AG09319 (cell line): ENCODE measurements at regions not wholly inside any gene's neighbourhood (a gene's known extent, or its start where the extent isn't known, plus 50 kb on each side); places are given as distances from the start of the nearest gene placed in this dataset.
A peak's percentile ranks its signal among the peaks of the same experiment; 100 is the strongest.

ENCODE experiments used
- DNase-seq: peaks from one replicate; pipeline ENCODE4 v3.0.0-alpha.2; 2010; ENCODE audit warnings: low read depth; ENCODE audit errors: extremely low read depth
- TF ChIP-seq, protein P1 (sequence below): IDR thresholded peaks from 2 replicates; pipeline ENCODE4 v1.5.1; 2011; ENCODE audit warnings: low read depth, mild to moderate bottlenecking, inconsistent platforms, low read length, moderate library complexity

DNA sequence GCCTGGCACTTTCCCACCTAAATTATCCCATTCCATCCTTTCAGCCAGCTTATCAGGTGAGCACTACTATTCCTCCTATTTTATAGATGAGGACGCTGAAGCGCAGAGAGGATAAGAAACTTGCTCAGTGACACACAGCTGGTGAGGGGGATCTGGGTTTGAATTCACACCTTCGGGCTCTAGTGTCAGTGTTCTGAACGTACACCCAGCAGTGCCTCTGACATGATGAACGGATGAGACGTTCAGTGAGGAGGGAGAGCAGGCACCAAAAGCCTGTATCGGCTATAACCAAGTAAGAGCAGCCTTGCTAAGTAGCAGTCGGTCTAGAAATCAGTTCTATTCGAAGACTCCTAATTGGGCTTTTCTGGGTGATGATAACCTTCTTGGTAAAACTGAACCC, 167.0 kb downstream of the ASB1 start:
- TF ChIP-seq, protein P1, sequence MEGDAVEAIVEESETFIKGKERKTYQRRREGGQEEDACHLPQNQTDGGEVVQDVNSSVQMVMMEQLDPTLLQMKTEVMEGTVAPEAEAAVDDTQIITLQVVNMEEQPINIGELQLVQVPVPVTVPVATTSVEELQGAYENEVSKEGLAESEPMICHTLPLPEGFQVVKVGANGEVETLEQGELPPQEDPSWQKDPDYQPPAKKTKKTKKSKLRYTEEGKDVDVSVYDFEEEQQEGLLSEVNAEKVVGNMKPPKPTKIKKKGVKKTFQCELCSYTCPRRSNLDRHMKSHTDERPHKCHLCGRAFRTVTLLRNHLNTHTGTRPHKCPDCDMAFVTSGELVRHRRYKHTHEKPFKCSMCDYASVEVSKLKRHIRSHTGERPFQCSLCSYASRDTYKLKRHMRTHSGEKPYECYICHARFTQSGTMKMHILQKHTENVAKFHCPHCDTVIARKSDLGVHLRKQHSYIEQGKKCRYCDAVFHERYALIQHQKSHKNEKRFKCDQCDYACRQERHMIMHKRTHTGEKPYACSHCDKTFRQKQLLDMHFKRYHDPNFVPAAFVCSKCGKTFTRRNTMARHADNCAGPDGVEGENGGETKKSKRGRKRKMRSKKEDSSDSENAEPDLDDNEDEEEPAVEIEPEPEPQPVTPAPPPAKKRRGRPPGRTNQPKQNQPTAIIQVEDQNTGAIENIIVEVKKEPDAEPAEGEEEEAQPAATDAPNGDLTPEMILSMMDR: no peak
- no peak for DNase-seq

DNA sequence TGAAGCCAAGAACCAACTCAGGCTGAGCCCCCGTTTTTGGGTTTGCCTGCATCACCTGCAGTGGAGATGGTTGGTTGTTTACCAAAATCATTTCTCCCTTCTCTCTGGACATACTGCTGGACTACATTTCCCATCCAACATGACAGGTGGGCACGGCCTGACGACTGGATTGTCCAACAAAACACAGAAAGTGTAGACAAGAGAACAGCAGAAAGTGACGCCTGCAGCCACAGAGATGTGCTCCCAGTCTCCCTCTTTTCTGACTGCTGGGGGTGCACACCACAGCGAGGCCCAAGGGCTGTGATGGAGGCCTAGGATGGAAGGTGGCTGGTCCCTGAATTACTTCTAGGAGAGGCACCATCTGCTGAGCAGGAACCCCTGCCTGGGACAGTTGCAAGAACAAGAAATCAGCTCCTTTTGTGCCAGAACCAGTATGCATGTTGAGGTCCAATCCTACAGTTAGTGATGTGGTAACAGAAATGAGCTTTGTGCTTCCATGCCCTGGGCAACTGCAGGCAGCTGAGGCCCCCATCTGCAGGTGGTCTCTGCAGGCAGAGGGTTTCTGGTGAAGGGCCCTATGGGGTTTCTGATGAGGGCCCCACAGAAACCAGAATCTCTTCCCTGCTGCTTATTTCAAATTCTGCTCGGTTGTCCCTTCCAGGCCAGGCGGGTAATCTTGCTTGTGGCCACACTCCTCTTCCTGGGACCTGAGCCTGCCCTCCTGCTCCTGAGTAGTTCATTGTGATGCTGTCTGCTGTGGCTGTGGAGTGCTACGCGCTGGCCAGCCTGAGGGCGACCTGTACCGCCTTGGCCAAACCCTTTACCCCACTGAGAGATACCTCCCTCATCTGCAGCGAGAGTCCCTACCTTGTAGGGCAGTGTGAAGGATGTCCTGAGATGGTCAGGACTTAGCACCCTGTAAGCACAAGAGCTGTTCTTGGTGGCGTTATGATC, 168.3 kb downstream of the ASB1 start:
- no peak for DNase-seq
- TF ChIP-seq, protein P1: no peak

DNA sequence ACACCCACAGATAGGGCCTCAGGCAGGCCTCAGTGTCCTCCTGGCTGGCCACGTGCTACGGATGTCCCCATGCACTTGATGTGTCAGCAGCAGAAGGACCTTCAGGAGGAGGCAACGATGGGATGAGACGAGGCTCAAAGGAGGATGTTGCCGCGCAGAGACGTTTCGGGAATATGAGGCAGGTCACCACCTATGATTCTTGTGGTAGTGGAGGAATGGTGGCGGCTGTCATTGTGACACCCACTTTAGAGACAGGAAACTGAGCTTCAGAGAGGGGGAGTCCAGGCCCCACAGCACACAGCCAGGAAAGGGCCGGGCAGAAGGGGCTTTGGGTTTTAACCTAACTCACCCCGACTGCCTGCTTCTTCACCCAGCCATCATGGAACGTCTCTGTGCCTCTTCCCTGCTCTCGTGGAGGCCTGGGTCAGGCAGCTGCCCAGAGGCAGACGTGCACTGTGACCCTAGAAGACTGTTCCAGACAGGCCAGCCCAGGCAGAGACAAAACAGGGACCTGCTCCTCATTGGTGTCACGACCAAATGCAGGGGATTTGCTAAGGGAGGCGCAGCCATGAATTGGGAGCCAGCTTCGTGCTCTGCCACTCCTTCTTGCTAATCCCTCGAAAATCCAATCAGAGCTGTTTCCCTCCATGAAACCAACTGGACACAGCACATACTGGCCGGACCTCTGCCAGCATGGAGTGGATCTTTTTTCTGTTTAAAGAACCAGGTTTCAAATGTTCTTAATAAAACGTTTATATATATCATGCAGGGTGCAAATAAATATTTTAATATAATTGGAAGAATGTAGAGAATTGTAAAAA, 169.2 kb downstream of the ASB1 start:
- no peak for DNase-seq
- TF ChIP-seq, protein P1: no peak

DNA sequence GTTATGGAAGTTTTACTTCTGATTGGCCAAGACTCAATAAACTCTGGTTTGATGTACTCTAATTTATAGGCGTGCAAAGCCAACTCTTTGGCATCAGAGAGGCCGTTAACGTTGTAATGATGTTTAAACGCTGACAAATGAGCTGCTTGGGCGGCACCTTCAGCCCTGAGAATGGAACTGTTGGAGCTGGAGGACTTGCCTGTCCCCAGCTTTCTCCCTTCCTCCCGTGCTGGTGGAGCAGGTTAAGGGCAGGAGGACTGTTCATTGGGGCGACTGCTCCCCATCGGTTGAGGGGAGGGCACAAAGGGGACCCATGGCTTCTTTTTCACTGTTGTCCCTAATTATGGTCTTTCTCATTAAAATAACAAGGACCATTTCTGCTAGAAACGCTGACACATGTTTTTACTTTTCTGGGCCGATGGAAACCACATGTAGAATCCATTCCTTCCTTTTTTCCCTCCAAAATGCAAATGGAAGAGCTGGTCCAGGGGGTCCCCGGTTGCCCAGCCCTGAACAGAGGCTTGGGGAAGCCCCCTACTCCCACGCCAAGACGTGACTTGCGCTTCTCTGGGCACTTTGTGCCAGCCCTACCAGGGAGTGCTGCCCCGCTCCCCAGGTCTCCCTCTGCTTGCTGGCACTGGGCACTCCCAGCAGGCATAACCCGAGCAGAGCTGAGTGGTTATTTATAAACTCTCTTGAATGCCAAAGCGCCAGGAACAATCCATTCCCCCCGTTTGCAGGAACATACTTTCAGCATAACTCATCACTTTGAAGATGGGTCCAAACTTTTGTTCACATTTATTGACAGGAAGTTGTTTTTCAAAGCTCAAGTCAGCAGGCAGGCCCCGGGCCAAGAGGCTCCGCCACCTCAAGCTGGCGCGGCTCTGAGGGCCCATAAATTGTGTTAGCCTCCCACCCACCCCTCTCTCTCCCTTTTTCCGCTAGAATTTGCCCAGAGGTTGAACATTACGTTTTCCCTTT, 170.1 kb downstream of the ASB1 start:
- peak; percentile 83 for DNase-seq

DNA sequence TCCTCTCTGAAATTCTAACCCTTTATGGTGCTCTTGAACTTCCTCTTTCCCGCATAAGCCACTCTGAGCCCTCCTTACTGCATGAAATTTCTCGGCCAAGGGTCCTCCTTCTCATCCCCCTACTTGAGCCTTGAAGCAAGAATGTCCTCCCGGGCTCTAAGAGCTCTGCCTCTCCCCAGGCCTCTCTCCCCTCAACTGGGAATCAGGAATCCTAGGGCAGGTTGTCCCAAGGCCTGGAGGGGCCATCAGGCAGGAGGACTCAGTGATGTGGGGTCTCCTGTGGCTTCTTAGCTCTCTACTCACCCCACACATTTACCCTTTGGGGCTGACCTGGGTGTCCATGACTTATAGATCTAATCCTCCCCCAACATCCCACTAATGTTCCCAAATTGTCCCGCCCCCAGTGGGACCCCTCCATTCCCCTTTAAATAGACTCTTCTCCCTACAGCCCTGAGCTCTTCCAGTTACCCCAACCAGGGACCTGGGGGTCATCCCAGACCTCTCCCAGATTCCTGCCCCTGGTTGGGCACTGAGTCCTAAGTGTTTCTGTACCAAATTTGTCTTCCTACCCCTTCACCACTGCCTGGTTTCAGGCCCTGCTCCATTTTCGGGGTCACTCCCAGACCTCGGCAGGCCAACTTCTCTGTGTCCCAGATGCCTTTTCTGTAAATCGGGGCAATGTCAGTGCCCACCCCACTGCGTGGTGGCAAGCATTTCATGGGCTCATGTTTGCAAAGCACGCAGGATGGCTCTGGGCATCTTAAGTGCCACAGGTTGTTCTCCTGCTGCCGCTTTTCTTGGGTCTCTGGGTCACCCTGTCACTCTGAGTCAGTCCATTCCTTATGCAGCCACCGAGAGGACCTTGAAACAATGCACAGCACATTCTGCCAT, 171.2 kb downstream of the ASB1 start:
- TF ChIP-seq, protein P1: no peak
- no peak for DNase-seq

More for the DNA sequence above, 170.1 kb downstream of the ASB1 start:
- TF ChIP-seq, protein P1: no peak; the same call in none of the 2 replicates

DNA sequence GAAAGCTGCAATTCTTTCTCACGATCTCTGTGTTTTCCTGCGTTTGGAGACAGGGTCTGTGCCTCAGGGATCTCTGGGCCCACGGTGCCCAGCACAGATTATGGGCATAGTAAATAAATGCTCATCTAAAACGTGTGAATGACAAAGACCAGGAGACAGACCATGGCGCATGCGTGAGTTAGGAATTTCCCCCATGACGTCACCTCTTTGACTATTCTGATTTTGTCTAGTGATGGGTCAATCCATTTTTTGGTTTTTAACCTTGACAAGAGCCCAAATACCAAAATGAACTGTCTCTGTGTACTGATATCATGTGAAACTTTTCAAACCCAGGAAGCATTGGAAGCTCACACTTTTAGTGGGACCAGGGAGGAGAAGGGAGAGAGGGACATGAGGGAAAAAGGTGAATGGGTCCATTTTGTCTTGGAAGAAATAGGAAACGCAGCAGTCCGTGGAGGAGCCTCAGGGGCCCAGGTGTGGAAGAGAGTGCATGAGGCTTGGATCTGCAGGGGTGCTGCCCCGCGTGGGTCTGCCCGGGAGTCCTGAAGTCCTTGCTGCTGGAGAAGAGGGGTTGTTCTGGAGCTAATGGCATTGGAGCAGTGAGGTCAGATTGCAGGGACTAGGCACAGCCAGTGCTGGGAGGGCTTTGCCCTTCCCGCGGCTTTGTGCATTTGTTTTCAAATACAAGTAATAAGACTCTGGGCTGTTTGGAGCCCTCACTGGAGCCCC, 172.2 kb downstream of the ASB1 start:
- DNase-seq: no peak
- TF ChIP-seq, protein P1: no peak
